Amniotic stem cell (primary cell): ENCODE measurements at regions not wholly inside any gene's neighbourhood (a gene's known extent, or its start where the extent isn't known, plus 50 kb on each side); places are given as distances from the start of the nearest gene placed in this dataset.
"Not testable (repeated sequence)": the region's sequence is repeated elsewhere in the genome, so short reads cannot be mapped to it uniquely, and the experiment has no call there.

Experiments used
- DNase-seq: peaks from one replicate; lab custom pipeline; 2025; lab: John Stamatoyannopoulos, UW

GRCh38 chr5:89218364-89218763 is 335.4 kb upstream of the MEF2C start:
- DNase-seq, result no peak

- DNase-seq, result no peak
Observed at GRCh38 chr5:89216606-89217005, 333.6 kb upstream of the MEF2C start.

GRCh38 chr5:89213573-89213972 is 330.6 kb upstream of the MEF2C start:
- no peak for DNase-seq

GRCh38 chr5:89211836-89212235 is 328.9 kb upstream of the MEF2C start:
- peak; percentile 21 for DNase-seq

GRCh38 chr5:89208811-89209210 is 325.8 kb upstream of the MEF2C start:
- DNase-seq, result no peak

GRCh38 chr5:89208392-89208791 is 325.4 kb upstream of the MEF2C start:
- DNase-seq, result no peak

- no peak for DNase-seq
Observed at GRCh38 chr5:89204756-89205155, 321.8 kb upstream of the MEF2C start.

GRCh38 chr5:89203611-89204010 is 320.6 kb upstream of the MEF2C start:
- no peak for DNase-seq

GRCh38 chr5:89200899-89201298 is 317.9 kb upstream of the MEF2C start:
- no peak for DNase-seq

- DNase-seq, result no peak
Observed at GRCh38 chr5:89199306-89199705, 316.3 kb upstream of the MEF2C start.

GRCh38 chr5:89191374-89191773 is 308.4 kb upstream of the MEF2C start:
- DNase-seq, result no peak

GRCh38 chr5:89190515-89191265 is 307.7 kb upstream of the MEF2C start:
- no peak for DNase-seq

- no peak for DNase-seq
Observed at GRCh38 chr5:89187883-89188465, 305.0 kb upstream of the MEF2C start.

GRCh38 chr5:89187268-89187667 is 304.3 kb upstream of the MEF2C start:
- DNase-seq, result no peak

GRCh38 chr5:89181546-89181945 is 298.6 kb upstream of the MEF2C start:
- DNase-seq, result no peak

GRCh38 chr5:89179731-89180130 is 296.7 kb upstream of the MEF2C start:
- no peak for DNase-seq

GRCh38 chr5:89178541-89178940 is 295.6 kb upstream of the MEF2C start:
- DNase-seq, result no peak

- DNase-seq, result no peak
Observed at GRCh38 chr5:89173528-89173927, 290.5 kb upstream of the MEF2C start.

GRCh38 chr5:89168766-89169165 is 285.8 kb upstream of the MEF2C start:
- no peak for DNase-seq

GRCh38 chr5:89164703-89165102 is 281.7 kb upstream of the MEF2C start:
- DNase-seq, result not testable (repeated sequence)

GRCh38 chr5:89156226-89156625 is 273.2 kb upstream of the MEF2C start:
- DNase-seq, result no peak

GRCh38 chr5:89147031-89147430 is 264.0 kb upstream of the MEF2C start:
- no peak for DNase-seq

GRCh38 chr5:89137148-89137547 is 254.2 kb upstream of the MEF2C start:
- no peak for DNase-seq

- no peak for DNase-seq
Observed at GRCh38 chr5:89133975-89134374, 251.0 kb upstream of the MEF2C start.
